Esophagus squamous epithelium (tissue), 5 donors: ENCODE measurements at regions not wholly inside any gene's neighbourhood (a gene's known extent, or its start where the extent isn't known, plus 50 kb on each side); places are given as distances from the start of the nearest gene placed in this dataset.

ENCODE experiments used
- DNase-seq: peaks from one replicate; lab custom pipeline; 2025; lab: John Stamatoyannopoulos, UW
- H3K27ac ChIP-seq, 4 donors: fragments of 200-600 bp; sonication (generic); one replicate each; pipeline ENCODE4 v1.5.1; 2016 to 2019; ENCODE audit warnings: mild to moderate bottlenecking in 1 of 4
- H3K27me3 ChIP-seq, 4 donors: fragments of 200-600 bp; sonication (generic); 1 replicate in 3 of 4; 2 replicates in 1 of 4; pipeline versions ENCODE4 v1.5.1 to v1.6.0; 2017 to 2021; ENCODE audit warnings: antibody characterized with exemption in 1 of 4
- H3K36me3 ChIP-seq, 3 donors: fragments of 200-600 bp; sonication (generic); one replicate each; pipeline ENCODE4 v1.5.1; 2016 to 2019
- H3K4me1 ChIP-seq, 3 donors: fragments of 200-600 bp; sonication (generic); one replicate each; pipeline ENCODE4 v1.5.1; 2017 to 2019
- H3K4me3 ChIP-seq, 4 donors: fragments of 200-600 bp; sonication (generic); 1 replicate in 3 of 4; 2 replicates in 1 of 4; pipeline ENCODE4 v1.5.1; 2016 to 2019; ENCODE audit warnings: mild to moderate bottlenecking in 2 of 4, moderate library complexity in 1 of 4
- H3K9me3 ChIP-seq, 3 donors: fragments of 200-600 bp; sonication (generic); one replicate each; pipeline ENCODE4 v1.5.1; 2016 to 2019
- POLR2A ChIP-seq, 4 donors: fragments of 450-650 bp; IDR thresholded peaks; one replicate each; pipeline ENCODE4 v1.6.1; 2017; ENCODE audit warnings: antibody characterized with exemption in 4 of 4, mild to moderate bottlenecking in 4 of 4, moderate library complexity in 3 of 4
- WGBS, 2 donors: methylation state at CpG; one replicate each; pipeline ENCODE4 v1.1.5; 2018; 5-methylcytosine and 5-hydroxymethylcytosine counted together
- intact Hi-C: fragments of 100-400 bp; cut with DNase I; formaldehyde crosslinking; loops from one replicate; pipeline ENCODE4 v1.15.0; 2022
- TF ChIP-seq, protein P1 (sequence below), 6 experiments: fragments of 450-650 bp in 4 of 6; fragments of 200-600 bp in 2 of 6; sonication (generic) in 2 of 6; IDR thresholded peaks; one replicate each; pipeline ENCODE4 v1.5.1; 2016 to 2019; ENCODE audit warnings: antibody characterized with exemption in 6 of 6, mild to moderate bottlenecking in 4 of 6, moderate library complexity in 4 of 6
- donor health status: DM: yes; HTN: yes; CAD: no.

- intact Hi-C loops, result no loop called here
- H3K4me3 ChIP-seq, result no peak overlapping the region
- H3K27ac ChIP-seq, result no peak overlapping the region
- H3K9me3 ChIP-seq, result no peaks in the 10 kb centered on the region
- no peaks in the 10 kb centered on the region for H3K36me3 ChIP-seq
- no peak for DNase-seq
- no peaks in the 10 kb centered on the region for H3K27me3 ChIP-seq
- no peaks in the 10 kb centered on the region for H3K4me1 ChIP-seq
- TF ChIP-seq, protein P1, sequence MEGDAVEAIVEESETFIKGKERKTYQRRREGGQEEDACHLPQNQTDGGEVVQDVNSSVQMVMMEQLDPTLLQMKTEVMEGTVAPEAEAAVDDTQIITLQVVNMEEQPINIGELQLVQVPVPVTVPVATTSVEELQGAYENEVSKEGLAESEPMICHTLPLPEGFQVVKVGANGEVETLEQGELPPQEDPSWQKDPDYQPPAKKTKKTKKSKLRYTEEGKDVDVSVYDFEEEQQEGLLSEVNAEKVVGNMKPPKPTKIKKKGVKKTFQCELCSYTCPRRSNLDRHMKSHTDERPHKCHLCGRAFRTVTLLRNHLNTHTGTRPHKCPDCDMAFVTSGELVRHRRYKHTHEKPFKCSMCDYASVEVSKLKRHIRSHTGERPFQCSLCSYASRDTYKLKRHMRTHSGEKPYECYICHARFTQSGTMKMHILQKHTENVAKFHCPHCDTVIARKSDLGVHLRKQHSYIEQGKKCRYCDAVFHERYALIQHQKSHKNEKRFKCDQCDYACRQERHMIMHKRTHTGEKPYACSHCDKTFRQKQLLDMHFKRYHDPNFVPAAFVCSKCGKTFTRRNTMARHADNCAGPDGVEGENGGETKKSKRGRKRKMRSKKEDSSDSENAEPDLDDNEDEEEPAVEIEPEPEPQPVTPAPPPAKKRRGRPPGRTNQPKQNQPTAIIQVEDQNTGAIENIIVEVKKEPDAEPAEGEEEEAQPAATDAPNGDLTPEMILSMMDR (IDR thresholded peaks at IDR 0.05), result no peak
- TF ChIP-seq POLR2A (IDR thresholded peaks at IDR 0.05), result no peak
- WGBS, 2 donors, result 40 to 62% methylated on average over 3 of the region's 3 CpGs
Observed at GRCh38 chr3:22893644-22894325, 309.3 kb upstream of the UBE2E2 start.

- no peaks in the 10 kb centered on the region for H3K4me1 ChIP-seq
- intact Hi-C loops, result no loop called here
- no peak for DNase-seq
- 47 to 80% methylated on average over 1 of the region's 1 CpG for WGBS, 2 donors
- no peak overlapping the region for H3K4me3 ChIP-seq
- no peaks in the 10 kb centered on the region for H3K36me3 ChIP-seq
- H3K27me3 ChIP-seq, result no peaks in the 10 kb centered on the region
- no peak for TF ChIP-seq POLR2A (IDR thresholded peaks at IDR 0.05)
- TF ChIP-seq, protein P1 (IDR thresholded peaks at IDR 0.05), result no peak
- no peaks in the 10 kb centered on the region for H3K9me3 ChIP-seq
- H3K27ac ChIP-seq, result no peak overlapping the region
Observed at GRCh38 chr3:22894865-22895264, 308.3 kb upstream of the UBE2E2 start.

- H3K36me3 ChIP-seq, result no peaks in the 10 kb centered on the region
- H3K9me3 ChIP-seq, result no peaks in the 10 kb centered on the region
- no peaks in the 10 kb centered on the region for H3K27me3 ChIP-seq
- H3K4me3 ChIP-seq, result no peak overlapping the region
- DNase-seq, result no peak
- WGBS, 2 donors, result 82 to 92% methylated on average over 3 of the region's 3 CpGs
- no peaks in the 10 kb centered on the region for H3K4me1 ChIP-seq
- no peak overlapping the region for H3K27ac ChIP-seq
- TF ChIP-seq, protein P1 (IDR thresholded peaks at IDR 0.05), result no peak
- no peak for TF ChIP-seq POLR2A (IDR thresholded peaks at IDR 0.05)
- intact Hi-C loops, result no loop called here
Observed at GRCh38 chr3:22895671-22896070, 307.5 kb upstream of the UBE2E2 start.

- Histone ChIP-seq H3K36me3 (no peaks in the 10 kb centered on the region), H3K27me3 (no peaks in the 10 kb centered on the region), H3K4me1 (no peaks in the 10 kb centered on the region), H3K27ac (no peak overlapping the region), H3K4me3 (no peak overlapping the region), H3K9me3 (no peaks in the 10 kb centered on the region)
- intact Hi-C loops, result no loop called here
- WGBS, 2 donors, result 88 to 90% methylated on average over 1 of the region's 1 CpG
- TF ChIP-seq POLR2A (IDR thresholded peaks at IDR 0.05), result no peak
- TF ChIP-seq, protein P1 (IDR thresholded peaks at IDR 0.05), result no peak
- DNase-seq, result no peak
Observed at GRCh38 chr3:22898558-22898957, 304.6 kb upstream of the UBE2E2 start.

GRCh38 chr3:22899441-22899840 lies 303.7 kb upstream of the UBE2E2 start:
- intact Hi-C loops, result no loop called here
- TF ChIP-seq POLR2A (IDR thresholded peaks at IDR 0.05), result no peak
- TF ChIP-seq, protein P1 (IDR thresholded peaks at IDR 0.05), result no peak
- Histone ChIP-seq H3K27ac (no peak overlapping the region), H3K36me3 (no peaks in the 10 kb centered on the region), H3K9me3 (no peaks in the 10 kb centered on the region), H3K4me3 (no peak overlapping the region), H3K27me3 (no peaks in the 10 kb centered on the region), H3K4me1 (no peaks in the 10 kb centered on the region)
- DNase-seq, result no peak
- 60 to 81% methylated on average over 4 of the region's 4 CpGs for WGBS, 2 donors
